GM19455 (cell line): ENCODE measurements at regions not wholly inside any gene's neighbourhood (a gene's known extent, or its start where the extent isn't known, plus 50 kb on each side); places are given as distances from the start of the nearest gene placed in this dataset.
"Not testable (repeated sequence)": the region's sequence is repeated elsewhere in the genome, so short reads cannot be mapped to it uniquely, and the experiment has no call there.

Experiments used
- ATAC-seq: cut with Tn5 transposase; IDR thresholded peaks from one replicate; pipeline ENCODE4 v1.9.1; 2021; ENCODE audit not compliant: unreplicated experiment

GRCh38 chr6:94557207-94557606 is 1020.1 kb upstream of the MANEA start:
- not testable (repeated sequence) for ATAC-seq

- ATAC-seq, result no peak
These were observed 1029.1 kb upstream of the MANEA start for GRCh38 chr6:94548201-94548600.

DNA sequence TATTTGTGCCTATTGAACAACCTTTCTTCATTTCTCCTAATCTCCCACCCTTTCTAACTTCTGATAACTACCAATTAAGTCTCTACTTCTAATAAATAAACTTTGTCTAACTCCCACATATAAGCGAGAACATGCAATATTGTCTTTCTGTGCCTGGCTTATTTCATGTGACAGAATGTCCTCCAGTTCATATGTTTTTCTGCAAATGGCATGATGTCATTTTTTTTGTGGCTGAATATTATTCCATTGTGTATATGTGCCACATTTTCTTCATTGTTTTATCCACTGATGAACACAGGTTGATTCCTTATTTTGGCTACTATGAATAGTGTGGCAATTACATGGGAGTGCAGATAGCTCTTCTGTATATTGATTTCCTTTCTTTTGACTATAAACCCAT is 1041.5 kb upstream of the MANEA start:
- no peak for ATAC-seq

GRCh38 chr6:94511502-94512088 is 1065.7 kb upstream of the MANEA start:
- ATAC-seq, result no peak

- ATAC-seq, result no peak
These were observed 1066.5 kb upstream of the MANEA start for GRCh38 chr6:94510877-94511276.

GRCh38 chr6:94501516-94501915 is 1075.8 kb upstream of the MANEA start:
- ATAC-seq, result no peak

- no peak for ATAC-seq
These were observed 1078.7 kb upstream of the EPHA7 start for GRCh38 chr6:94498099-94498498.

DNA sequence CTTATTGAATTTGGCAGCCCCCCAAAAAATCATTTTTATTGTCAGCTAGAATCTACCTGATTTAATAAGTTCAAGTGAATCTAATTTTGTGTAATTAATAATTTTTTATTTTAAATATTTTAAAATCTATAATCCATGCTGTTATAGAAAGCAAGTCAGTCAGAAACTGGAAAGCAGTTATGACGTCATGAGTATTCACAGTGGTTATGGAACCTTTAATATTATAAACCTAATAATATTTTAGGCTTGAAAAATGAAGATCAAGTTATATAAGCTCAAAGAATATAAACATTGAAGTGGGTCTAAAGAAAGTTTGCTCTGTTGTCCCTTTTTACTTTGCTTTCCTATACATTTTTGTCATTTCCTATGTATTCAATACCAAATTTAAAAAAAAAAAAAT is 1075.1 kb upstream of the EPHA7 start:
- ATAC-seq, result no peak

DNA sequence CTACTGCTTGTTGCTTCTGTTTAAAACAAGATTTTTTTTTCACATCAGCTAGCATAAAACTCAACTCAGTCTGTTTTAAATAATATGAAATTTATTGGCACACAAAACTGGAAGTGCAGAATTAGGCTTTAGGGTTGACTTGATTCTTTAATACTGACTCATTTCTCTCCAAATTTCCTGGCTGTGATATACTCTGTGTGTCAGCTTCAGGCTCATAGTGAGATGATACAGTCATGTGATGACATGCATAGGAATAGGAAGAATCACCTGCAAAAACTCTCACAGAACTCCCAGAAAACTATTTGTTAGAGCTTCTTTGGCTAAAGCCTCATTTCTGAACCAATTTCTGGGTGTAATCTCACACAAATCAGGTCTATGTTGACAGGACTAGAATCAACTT is 1068.0 kb upstream of the EPHA7 start:
- ATAC-seq, result no peak

DNA sequence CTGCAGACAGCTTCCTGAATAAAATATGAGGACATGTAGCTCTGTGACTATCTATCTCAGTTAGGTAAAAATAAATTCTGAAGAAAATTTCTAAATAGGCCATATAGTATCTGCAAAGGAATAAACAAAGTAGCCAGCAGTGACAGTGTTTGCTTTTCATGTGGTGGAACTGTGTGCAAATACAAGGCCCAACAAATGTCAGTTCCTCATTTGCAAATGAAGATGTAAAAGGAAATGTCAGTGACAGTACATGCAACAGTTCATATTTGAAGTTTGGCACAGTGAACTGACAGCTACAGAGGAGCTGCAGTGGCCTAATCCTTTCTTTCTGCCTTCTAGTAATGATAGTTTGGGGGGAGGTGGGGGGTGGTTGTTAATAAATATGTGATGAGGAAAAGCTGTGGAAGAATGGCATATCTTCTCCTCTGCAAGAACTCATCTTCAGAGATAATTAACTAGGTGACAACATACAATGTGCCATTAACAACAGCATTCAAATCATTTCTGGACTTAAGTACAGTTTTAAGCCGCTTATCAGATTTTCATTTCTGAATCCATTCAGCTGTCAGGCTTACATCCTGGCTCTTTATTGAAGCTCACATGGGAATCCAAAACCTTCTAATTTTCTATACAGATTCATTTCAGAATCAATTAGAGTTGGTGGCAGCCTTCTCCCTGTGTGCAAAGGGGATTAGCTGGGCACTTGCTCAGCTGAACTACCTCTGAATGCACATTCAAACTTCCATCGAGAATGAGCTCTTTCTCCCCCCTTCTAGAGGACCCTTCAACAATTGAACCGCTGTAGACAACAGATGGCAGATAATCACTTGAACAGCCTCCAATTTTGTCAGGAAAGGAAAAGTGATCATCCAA is 1059.0 kb upstream of the EPHA7 start:
- ATAC-seq, result no peak

DNA sequence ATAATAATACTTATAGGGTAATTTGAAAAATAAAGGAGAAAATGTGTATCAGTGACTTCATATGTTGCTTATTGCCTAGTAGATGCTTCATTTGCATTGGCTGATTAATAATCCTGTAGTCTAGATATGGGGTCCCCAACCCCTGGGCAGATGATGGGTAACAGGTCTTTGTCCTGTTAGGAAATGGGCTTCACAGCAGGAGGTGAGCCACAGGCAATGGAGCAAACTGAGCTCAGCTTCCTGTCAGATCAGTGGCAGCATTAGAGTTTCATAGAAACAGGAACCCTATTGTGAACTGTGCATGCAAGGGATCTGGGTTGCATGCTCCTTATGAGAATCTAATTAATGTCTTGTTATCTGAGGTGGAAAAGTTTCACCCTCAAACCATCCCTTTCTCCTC is 1049.5 kb upstream of the EPHA7 start:
- no peak for ATAC-seq

GRCh38 chr6:94464018-94464510 is 1044.7 kb upstream of the EPHA7 start:
- no peak for ATAC-seq

GRCh38 chr6:94463306-94463705 is 1043.9 kb upstream of the EPHA7 start:
- no peak for ATAC-seq

GRCh38 chr6:94462231-94462630 is 1042.9 kb upstream of the EPHA7 start:
- ATAC-seq, result no peak

DNA sequence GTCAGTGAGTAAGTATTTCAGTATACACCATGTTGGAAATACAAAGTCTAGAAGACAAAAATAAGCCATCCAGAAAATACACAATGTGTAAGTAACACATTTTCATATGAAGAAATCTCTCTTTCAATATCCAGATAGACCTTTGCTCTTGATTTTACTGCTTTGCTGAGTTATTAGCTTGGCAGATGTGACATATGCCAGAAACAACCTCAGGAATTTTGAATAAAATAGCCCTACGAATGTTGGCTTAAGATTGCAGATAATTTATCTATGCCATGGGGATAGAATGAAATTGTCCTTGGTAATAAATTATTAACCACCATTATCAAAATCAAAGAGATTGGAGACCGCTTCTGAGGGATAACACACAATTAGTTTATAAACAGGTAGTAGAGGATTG is 1036.9 kb upstream of the EPHA7 start:
- no peak for ATAC-seq

DNA sequence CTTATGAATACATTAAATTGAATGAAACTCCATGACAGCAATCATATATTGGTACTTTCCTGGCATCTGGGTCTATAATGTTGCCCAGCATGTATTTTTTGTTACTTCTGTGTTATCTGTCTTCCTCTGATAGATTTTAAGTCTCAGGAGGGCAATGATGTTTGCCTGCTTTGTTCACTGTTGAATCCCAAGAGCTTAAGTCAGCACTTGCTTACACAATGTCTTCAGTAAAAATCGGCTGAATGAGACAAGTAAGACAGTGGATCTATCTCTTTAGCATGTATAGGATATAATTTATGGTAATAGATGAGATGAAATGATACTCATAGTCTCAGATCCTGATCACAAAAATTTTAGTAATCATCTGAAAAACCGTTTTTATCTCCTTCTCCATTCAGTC is 1034.9 kb upstream of the EPHA7 start:
- no peak for ATAC-seq

DNA sequence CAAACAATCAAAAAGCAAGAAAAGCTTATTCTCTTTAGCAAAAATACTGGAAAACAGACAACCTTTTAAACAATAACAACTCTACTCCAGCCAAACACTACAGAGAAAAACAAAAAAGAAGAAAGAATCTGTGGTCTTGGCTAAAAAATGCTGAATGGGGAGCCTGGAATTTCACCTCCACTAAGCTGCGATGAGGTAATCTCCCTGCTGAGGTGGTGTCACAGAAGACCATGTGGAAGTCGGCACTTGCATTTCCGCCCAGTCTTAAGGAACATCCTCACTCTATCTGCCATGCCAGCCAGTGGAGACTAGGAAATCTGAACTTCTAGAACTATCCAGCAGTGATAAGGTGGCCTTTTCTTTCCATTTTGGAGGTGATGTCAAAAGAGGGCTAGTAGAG is 1026.8 kb upstream of the EPHA7 start:
- ATAC-seq, result no peak

DNA sequence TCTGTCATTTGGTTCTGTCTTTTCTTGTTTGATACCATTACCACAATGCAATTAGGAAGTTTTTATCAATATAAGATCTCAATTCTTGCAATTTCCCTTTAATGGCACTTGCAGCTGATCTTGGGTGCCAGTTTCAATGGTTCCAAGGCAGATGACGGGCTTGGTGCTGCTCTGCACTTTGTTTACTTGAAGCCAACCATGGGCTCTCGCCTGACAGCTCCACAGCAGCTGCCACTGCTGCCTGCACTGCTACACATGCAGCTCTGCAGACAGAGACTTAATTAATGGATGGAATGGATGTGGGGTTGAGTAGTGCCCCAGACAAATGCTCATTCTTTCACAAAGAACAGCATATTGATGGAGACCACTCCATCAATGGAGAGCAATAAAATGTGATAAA is 1024.3 kb upstream of the EPHA7 start:
- ATAC-seq, result no peak

DNA sequence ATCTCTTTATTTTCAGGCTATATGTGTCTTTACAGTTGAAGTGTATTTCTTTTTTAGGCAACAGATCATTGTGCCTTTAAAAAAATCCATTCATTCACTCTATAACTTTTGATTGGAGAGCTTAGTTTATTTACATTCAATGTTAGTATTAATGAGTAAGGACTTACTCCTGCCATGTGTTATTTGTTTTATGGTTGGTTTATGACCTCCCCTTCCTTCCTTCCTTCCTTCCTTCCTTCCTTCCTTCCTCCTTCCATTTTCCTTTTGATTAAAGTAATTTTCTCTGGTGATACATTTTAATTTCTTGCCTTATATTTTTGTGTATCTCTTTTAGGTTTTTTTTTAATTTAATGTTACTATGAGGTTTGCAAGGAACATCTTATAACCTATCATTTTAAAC is 1005.3 kb upstream of the EPHA7 start:
- ATAC-seq, result no peak

- no peak for ATAC-seq
These were observed 998.0 kb upstream of the EPHA7 start for GRCh38 chr6:94417363-94417762.

GRCh38 chr6:94414041-94414440 is 994.7 kb upstream of the EPHA7 start:
- ATAC-seq, result no peak

GRCh38 chr6:94401311-94401710 is 982.0 kb upstream of the EPHA7 start:
- no peak for ATAC-seq

DNA sequence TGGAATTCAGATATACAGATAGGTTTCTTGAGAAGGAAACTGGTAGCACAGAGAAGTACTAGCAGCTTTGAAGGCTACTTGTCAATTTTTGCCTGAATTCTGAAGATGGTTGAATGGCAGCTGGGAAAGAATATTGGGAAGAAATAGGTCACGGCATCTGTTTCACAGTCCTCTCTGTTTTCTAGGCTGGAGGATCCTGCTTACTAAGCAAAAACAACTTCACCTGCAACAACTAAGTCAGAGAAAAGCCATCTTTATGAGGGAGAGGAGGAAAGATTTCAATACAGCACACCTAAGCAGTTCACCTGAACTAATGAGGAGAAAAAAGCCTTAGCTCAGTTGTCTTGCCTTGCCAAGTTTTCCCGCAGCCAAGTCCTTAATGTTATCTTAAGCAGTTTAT is 975.5 kb upstream of the EPHA7 start:
- ATAC-seq, result no peak
